MCF 10A (cell line): ENCODE measurements at regions not wholly inside any gene's neighbourhood (a gene's known extent, or its start where the extent isn't known, plus 50 kb on each side); places are given as distances from the start of the nearest gene placed in this dataset.
A peak's percentile ranks its signal among the peaks of the same experiment; 100 is the strongest.

ENCODE experiments used
- BruUV-seq: library from RNA; stranded (reverse); fragments of 400-500 nt; replicated peaks from 2 replicates; lab custom pipeline; 2021; lab: Mats Ljungman, UMichigan
- CTCF ChIA-PET: fragments of 300-600 bp; sonication (Branson Sonifier 250); formaldehyde crosslinking; extraction: SDS; loops from one replicate; lab custom pipeline; 2021; ENCODE audit warnings: antibody characterized with exemption, inconsistent platforms; lab: Yijun Ruan, JAX
- POLR2A ChIA-PET: fragments of 300-600, 350-650 bp; sonication (Branson Sonifier 250); formaldehyde crosslinking; extraction: SDS; loops from one replicate; lab custom pipeline; 2020; ENCODE audit warnings: antibody characterized with exemption, inconsistent platforms; lab: Yijun Ruan, JAX
- DNase-seq: peaks from one replicate; pipeline ENCODE4 v3.0.0-alpha.2; 2018; ENCODE audit not compliant: unreplicated experiment
- H3K27ac Mint-ChIP-seq: one replicate; pipeline ENCODE4 v1.8.0; 2022; ENCODE audit warnings: mild to moderate bottlenecking, low read depth, mixed read lengths; ENCODE audit not compliant: unreplicated experiment
- H3K27me3 Mint-ChIP-seq: one replicate; pipeline ENCODE4 v1.8.0; 2022; ENCODE audit warnings: mixed read lengths; ENCODE audit not compliant: insufficient read depth, unreplicated experiment
- H3K36me3 Mint-ChIP-seq: one replicate; pipeline ENCODE4 v1.8.0; 2022; ENCODE audit warnings: mild to moderate bottlenecking, moderate library complexity, mixed read lengths; ENCODE audit not compliant: insufficient read depth, unreplicated experiment
- H3K4me1 Mint-ChIP-seq: one replicate; pipeline ENCODE4 v1.8.0; 2022; ENCODE audit warnings: mixed read lengths; ENCODE audit not compliant: insufficient read depth, unreplicated experiment
- H3K4me3 Mint-ChIP-seq: one replicate; pipeline ENCODE4 v1.8.0; 2022; ENCODE audit warnings: mild to moderate bottlenecking, moderate library complexity, mixed read lengths; ENCODE audit not compliant: unreplicated experiment
- H3K9me3 Mint-ChIP-seq: one replicate; pipeline ENCODE4 v1.8.0; 2022; ENCODE audit warnings: mixed read lengths; ENCODE audit not compliant: unreplicated experiment
- CTCF ChIP-seq: fragments of 200-600 bp; IDR thresholded peaks from one replicate; pipeline ENCODE4 v1.8.0; 2022; ENCODE audit warnings: antibody characterized with exemption, mild to moderate bottlenecking; ENCODE audit not compliant: unreplicated experiment
- intact Hi-C: fragments of 100-400 bp; cut with micrococcal nuclease; formaldehyde crosslinking; loops from 2 replicates; pipeline ENCODE4 v1.14.1; 2022

- no peak overlapping the region for H3K27ac Mint-ChIP-seq
- intact Hi-C loops, result loop anchor here (1.0 to 2.0 kb wide), 2 partner anchors 26 to 40 kb away; no protein-coding TSS in a partner anchor
These were observed 172.5 kb upstream of the GADL1 start for GRCh38 chr3:31067004-31067403.

DNA sequence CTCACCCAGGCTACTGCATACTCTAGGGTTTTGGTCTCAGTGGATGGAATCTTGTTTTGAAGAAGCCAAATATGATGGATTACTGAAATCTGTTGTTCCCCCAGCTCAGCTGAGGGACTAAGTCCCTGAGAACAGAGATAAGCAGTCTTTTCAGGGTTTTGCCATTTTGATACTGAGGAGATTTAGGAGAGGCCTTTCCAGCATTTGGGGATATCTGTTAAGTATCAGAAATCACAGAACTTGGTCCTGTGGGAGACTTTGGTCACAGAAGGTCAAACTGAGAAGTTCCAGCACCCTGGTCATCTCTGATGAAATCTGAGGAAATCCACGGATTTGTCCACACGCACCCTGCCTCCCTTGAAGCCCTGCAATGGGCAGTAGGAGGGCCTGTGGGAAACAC lies 181.0 kb upstream of the GADL1 start:
- H3K36me3 Mint-ChIP-seq, result no peaks in the 10 kb centered on the region
- H3K9me3 Mint-ChIP-seq, result peaks cover 5% of the 10 kb centered on the region
- TF ChIP-seq CTCF, result no peak
- ChIA-PET CTCF (interaction anchor here (0.6 to 0.7 kb wide), 3 partner anchors 47 to 470 kb away, joined by 3 read pairs; no protein-coding TSS in a partner anchor), POLR2A (interaction anchor here (2.2 kb wide), 1 partner anchor 10 kb away, joined by 23 read pairs; no protein-coding TSS in a partner anchor)
- intact Hi-C loops, result no loop called here
- peaks cover 18% of the 10 kb centered on the region for H3K4me1 Mint-ChIP-seq
- no peak for DNase-seq
- BruUV-seq, result no TSS peak
- no peaks in the 10 kb centered on the region for H3K27me3 Mint-ChIP-seq
- H3K27ac Mint-ChIP-seq, result no peak overlapping the region
- H3K4me3 Mint-ChIP-seq, result no peak overlapping the region

More at GRCh38 chr3:31067004-31067403, 172.5 kb upstream of the GADL1 start:
- POLR2A ChIA-PET, result interaction anchor here (0.7 to 4.4 kb wide), 12 partner anchors 10 to 464 kb away, joined by 3 to 65 read pairs (median 4); no protein-coding TSS in a partner anchor
- H3K36me3 Mint-ChIP-seq, result no peaks in the 10 kb centered on the region
- TF ChIP-seq CTCF, result no peak
- peak overlapping the region; percentile 60 for H3K4me3 Mint-ChIP-seq
- H3K9me3 Mint-ChIP-seq, result peaks cover 7% of the 10 kb centered on the region
- H3K27me3 Mint-ChIP-seq, result no peaks in the 10 kb centered on the region
- BruUV-seq, result no TSS peak
- CTCF ChIA-PET, result no interaction called here
- peaks cover 43% of the 10 kb centered on the region for H3K4me1 Mint-ChIP-seq
- DNase-seq, result peak; percentile 98

- no peaks in the 10 kb centered on the region for H3K27me3 Mint-ChIP-seq
- BruUV-seq, result no TSS peak
- no peaks in the 10 kb centered on the region for H3K36me3 Mint-ChIP-seq
These were observed 181.4 kb upstream of the GADL1 start for GRCh38 chr3:31075876-31076275.

More at GRCh38 chr3:31075876-31076275, 181.4 kb upstream of the GADL1 start:
- Mint-ChIP-seq H3K27ac (no peak overlapping the region), H3K9me3 (peaks cover under 1% of the 10 kb centered on the region), H3K4me3 (no peak overlapping the region), H3K4me1 (peaks cover 18% of the 10 kb centered on the region)
- intact Hi-C loops, result no loop called here
- POLR2A ChIA-PET, result interaction anchor here (0.7 to 2.2 kb wide), 2 partner anchors 10 to 35 kb away, joined by 3 to 23 read pairs; no protein-coding TSS in a partner anchor
- CTCF ChIA-PET, result interaction anchor here (0.6 to 0.7 kb wide), 5 partner anchors 47 to 470 kb away, joined by 3 to 4 read pairs (median 3); no protein-coding TSS in a partner anchor
- no peak for TF ChIP-seq CTCF
- DNase-seq, result no peak
